A204.1 (cell line): ENCODE measurements at regions not wholly inside any gene's neighbourhood (a gene's known extent, or its start where the extent isn't known, plus 50 kb on each side); places are given as distances from the start of the nearest gene placed in this dataset.

Source experiments
- FAIRE-seq: peaks from 2 replicates; lab custom pipeline; 2012; peaks lifted over from hg19 to GRCh38; lab: Jason Lieb, UNC

DNA sequence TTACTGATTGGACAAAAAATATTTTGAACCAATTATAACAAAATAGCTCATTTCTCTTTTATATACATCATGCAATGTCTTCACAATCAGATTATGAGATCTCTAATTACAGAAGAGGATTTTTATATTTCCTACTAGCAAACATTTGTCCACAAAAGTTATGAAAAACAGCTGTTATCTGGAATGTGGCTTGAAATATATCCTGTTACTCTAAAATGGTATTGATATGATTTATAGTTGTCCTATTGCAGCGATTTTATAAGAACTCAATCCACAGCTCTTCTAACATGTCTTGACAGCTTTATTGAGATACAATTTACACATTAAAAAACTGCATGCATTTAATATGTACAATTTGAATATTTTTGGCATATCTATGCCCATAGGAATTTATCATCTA, 779.9 kb upstream of the ACO1 start:
- no peak for FAIRE-seq

DNA sequence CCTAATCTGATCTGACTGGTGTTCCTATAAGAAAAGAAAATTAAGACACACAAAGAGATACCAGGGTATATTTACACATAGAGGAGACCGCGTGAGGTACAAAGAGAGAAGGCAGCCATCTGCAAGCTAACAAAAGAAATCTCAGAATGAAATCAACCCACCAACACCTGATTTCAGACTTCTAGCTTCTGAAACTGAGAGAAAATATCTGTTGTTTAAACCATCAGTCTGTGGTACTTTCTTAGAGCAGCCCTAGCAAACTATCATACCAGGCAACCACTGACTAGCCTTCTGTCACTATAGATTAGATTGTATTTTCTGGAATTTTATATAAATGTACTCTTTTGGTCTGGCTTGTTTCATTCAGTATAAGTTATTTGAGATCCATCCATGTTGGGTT, 779.3 kb upstream of the ACO1 start:
- FAIRE-seq, result no peak

DNA sequence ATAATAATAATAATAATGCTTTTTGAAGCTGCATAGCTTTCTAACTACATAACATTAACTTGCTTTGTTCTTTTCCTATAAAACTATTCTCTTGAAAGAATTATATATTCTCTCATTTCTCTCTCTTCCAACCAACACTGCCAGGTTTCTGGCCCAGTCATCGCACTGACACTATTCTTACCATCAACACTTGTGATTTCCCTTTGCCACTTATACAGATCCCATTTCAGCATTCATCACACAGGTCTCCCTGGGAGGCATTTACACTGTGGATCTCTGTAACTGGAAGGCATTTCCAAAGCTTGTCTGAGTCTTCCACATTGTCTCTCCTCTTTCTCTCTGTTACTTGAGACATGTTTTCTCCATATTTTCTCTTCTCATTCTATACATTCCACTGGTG, 777.8 kb upstream of the ACO1 start:
- FAIRE-seq, result no peak

DNA sequence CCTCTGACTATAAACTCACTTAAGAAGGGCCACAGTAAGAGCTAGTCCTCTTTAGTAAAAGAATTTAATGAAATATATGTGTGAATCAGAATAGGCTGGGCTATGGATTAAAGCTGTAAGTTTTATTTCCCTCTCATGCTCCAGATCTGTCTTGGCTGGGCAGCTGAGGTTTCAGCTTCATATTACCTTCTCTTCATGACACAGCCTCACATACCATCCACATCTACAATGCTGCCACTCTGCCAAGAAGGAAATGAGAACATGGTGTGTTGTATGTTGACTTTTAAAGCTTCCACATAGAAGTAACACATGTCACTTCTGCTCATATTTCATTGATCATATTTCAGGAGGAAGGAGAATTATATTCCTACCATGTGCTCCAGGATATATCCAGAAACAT, 776.0 kb upstream of the ACO1 start:
- FAIRE-seq, result no peak

DNA sequence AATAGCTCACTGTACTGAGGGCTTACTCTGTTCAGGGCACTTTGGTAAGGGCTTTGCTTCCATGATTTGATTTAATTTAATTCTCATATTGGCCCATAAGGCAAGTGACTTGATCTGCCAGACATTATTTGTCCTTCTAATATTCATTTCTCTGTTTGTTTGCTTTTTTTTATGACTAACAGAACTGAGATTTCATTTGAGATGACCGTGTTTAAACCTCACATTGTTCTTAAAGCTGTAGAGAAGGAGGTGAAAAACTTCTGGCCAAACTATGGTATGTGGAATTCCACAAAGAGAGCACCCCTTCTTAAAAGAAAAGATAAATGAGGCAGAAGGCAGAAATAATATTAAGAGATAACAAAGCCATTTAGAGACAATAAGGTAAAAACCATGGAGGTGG, 775.6 kb upstream of the ACO1 start:
- no peak for FAIRE-seq

DNA sequence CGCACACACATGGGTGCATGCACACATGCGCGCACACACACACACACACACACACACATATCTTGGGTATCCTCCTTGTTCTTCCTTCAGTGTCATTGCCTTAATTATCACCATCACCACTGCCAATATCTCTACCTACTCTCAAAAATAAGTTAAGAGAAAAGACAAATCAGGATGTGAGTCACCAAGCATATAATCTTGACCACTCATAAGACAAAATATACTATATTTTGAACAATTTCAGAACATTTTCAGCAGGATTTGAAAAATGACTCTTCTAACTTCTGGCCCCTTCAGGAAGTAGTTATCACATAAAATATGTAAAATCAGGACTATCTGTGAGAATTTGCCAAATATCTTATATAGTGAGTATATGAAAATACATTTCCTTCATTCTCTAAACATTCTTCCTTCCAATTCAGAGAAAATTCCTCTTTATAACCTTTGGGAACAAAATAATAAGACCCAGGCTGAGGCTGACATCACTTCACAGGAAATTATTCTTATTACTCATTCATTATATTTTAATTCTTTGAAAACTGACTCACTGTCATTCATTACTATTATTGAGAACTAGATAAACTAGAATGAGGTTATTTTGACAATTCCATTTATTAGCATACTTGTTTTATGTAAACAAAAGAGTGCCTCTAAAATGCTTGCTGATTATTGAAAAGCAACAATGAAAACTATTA, 772.0 kb upstream of the ACO1 start:
- no peak for FAIRE-seq

DNA sequence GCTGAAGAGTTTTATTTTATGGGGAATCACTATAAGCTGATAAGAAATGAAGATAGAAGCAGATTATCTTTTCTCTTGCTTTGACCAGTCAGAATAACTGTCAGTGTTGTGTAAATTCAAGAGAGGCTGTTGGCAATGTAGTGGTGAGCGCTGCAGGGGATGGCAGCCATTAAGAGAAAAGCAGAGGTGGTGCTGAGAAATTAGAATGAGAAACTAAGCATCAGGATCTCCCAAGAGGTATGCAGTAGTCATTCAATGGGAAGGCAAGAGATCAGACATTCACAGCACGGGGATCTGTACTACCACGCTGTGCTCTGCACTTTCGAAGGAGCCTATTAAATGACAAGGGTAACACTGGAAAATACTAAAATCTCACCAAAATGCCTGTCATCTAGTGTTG, 768.5 kb upstream of the ACO1 start:
- FAIRE-seq, result no peak

DNA sequence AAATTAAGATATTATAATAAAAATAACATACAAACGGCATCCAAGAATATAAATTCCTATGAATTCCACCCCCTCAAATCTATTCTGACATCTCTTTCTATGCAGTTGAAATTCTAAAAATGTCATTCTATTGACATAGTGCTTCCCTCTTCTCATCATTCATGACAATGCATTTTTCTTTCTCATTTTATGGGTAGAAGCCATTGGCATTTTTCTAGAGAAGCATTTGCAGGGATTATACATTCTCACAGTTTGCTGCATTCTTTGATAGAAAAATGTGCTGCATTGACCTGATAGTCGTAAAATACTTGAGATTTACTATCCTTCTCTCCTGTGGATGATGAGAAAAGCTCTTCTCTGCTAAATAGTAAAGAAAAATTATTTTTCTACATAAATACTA, 760.9 kb upstream of the ACO1 start:
- no peak for FAIRE-seq

DNA sequence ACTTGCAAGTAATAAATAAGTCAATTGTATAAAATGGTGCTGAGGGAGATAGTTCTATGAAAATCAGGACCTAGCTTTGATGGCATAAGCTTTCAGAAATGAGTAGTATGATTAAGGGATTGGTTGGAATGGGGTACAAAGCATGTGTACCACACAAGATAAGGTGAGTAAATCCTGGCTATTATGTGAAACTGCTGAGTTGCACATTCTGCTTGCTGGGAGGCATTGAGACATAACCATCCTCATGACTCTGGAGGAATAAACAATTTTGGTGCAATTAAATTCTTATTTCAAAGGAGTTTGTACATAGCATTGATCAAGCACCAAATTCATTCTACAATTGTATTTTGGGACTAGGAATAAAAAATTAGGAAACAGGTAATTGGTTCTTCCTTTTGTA, 755.2 kb upstream of the ACO1 start:
- no peak for FAIRE-seq

DNA sequence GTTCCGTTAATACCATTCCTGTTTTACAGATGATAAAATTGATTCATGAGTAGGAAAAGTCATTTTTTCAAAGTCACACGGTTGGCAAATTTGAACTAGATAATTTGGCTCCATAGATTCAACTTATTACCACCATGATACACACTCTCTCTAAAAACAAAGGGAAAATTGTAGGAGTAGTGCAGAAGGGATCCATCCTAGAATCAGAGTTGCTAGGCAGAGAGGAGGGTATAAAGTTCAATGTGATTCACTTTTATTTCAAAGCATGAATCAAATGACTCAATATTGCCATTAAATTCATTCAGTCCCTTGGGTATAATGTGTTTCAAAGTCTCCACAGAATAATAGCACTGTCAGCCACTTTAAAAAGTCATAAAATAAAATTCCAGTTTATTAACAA, 747.2 kb upstream of the ACO1 start:
- no peak for FAIRE-seq

DNA sequence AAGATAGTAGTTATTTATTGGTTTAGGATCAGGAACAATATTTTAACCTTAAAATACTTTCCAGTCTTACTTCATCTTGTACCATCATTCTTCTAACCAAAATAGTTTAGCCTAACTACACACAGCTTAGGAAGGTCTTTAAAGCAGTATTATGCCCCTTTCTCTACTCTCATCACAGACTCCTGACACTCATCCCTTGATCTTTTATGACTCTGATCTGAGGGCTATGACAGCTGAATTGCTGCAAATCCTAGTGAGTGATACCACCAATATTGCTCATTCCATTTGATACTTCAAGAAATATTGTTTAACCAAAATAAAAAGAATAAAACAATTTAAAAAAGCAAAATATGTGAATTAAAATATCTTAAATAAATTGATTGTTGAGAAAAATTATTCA, 746.6 kb upstream of the ACO1 start:
- FAIRE-seq, result no peak

DNA sequence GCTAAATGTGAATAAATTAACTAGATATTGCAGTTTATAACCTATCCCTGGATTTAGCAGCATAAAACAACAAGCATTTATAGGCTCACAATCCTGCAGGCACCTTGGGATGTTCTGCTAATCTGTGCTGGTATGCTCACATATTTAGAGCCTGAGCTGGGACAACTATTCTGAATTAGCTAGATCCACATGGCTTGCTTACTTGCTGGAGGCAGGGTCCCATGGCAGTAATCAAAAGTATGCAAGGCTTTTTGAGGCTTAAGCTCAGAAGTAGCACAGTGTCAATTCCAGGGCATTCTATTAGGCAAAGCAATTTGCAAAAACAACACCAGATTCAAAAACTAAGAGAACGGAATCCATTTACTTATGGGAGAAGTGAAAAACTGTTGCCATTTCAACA, 745.0 kb upstream of the ACO1 start:
- FAIRE-seq, result no peak

DNA sequence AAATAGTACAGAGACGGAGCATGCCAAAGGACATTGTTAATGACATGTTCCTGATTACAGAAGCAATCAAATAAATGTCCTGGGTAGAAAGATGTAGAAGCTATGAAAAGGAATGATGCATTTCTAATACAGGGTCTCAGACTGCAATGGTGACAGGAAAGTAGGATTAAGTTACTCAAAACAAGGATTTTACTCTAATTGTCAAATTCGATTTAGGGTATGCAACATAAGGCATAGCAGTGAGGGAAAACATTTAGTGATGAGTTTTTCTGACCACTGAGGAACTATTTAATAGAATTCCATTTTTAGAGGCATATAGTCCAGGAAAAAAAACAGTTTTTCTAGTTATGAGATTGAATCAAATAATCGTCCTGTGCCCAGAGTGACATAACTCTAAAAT, 715.1 kb upstream of the ACO1 start:
- no peak for FAIRE-seq

DNA sequence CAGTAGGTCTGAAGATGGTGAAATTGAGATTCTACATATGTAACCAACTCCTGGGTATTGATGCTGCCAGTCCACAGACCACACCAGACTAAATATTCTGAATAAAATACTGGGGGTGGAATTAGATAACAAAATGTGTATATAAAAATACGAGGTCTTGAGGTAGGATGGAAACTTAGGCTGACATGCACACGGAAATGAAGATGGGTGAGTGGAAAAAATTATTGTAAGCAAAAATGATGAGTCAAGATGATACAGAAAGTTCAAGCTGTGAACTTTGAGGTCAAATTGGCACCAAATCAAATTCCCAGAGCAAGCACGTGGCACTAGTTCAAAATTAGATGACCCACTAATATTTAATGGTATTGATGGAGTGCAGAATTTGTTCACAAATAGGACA, 713.4 kb upstream of the ACO1 start:
- FAIRE-seq, result no peak

DNA sequence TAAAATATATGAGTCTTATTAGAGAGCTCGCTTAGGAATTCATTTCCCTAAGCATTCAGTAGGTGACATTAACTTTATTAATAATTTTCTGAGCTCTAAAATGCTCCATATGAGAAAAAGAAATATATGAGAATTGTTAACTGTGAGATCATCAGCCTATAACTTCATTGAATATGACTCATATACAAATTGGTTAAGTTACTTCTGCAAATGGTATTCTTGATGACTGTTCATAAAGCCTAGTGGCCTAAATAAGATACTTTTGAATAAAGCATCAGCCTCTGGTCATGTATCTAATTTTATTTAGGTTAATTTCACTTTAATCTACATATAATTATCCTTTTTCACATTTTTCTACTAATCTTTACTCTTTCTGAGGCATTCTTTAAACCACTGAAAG, 710.2 kb upstream of the ACO1 start:
- no peak for FAIRE-seq

DNA sequence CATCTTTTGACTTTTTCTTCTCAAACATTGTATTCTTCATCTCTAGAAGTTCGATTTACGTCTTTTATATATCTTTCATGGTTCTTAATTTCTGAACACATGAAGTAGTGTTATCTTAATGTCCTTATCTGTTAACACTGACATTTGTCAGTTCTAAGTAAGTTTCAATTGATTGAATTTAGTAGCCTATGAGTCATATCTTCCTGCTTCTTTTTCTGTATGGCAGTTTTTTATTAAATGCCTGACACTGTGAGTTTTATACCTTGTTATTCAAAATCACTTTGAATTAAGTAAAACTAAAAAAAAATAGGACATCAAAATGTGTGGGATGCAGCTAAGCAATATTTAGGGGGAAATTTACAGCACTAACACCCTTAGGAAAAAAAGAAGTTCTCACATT, 707.0 kb upstream of the ACO1 start:
- FAIRE-seq, result no peak

DNA sequence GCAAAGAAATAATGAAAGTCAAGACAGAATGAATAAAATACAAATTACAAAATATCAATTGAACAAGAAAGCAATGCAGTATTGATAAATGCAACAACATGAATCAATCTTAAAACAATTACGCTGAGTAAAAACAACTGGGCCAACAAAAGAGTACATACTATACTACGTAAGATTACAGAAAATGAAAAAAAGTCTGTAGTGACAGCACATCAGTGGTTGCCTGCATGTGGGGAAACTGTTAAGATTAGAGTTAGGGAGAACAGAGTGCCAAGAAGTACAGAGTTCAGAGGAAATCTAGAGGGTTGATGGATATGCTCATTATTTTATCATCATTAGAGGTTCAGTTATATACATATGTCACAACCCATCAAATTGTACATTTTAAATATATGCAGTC, 706.6 kb upstream of the ACO1 start:
- FAIRE-seq, result no peak

DNA sequence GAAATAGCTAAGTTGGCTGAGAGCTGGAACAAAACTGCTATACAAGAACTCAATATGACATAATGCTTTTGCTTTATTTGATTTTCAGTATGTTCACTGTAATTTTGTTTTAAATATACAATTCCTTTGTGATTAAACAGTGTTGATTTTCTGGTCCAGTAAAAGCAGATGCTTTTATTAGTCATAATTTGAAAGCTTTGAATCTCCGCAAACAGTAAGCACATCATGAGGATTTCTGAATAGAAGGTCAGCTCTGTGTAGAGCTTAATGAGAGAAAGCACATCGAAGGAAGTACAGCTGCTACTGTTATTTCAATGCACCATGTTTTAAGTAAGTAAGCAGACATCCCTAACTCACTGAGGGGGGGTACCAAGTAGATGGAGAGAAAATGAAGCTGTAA, 701.3 kb upstream of the ACO1 start:
- no peak for FAIRE-seq

DNA sequence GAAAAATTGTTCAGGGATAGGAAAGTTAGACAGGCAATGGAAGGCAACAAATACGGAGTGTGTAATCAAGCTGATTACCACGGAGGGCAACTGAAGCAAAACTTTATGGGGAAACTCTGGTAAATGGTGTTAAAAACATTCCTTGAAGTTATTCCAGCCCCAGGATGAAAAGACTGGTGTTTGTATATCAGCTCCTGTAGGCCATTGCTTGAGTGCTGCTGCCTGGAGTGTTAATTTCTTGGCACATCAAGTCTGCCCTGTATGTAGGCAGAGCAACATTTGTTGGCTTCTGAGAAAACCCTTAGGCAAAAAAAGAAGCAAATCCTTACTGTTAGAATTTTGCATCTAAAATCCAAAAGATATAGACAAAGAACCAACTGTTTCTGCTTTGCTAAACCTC, 686.5 kb upstream of the ACO1 start:
- FAIRE-seq, result no peak

DNA sequence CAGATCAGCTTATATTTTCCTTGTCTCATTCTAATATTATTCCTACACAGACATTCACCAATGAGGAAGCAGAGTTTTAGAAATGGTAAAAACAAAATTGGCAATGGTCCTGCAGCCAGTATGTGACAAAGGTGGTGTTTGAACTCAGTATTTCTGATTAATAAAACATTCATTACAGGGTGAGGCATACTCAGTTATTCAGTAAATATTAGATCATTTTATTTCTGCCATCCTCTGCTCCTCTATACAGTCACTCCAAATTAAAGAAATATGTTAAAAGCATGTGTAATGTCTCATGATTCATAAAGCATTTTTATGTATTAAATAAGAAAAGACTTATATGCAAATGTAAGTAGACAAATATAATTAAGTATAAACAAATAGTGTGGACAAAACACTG, 684.6 kb upstream of the ACO1 start:
- FAIRE-seq, result no peak

DNA sequence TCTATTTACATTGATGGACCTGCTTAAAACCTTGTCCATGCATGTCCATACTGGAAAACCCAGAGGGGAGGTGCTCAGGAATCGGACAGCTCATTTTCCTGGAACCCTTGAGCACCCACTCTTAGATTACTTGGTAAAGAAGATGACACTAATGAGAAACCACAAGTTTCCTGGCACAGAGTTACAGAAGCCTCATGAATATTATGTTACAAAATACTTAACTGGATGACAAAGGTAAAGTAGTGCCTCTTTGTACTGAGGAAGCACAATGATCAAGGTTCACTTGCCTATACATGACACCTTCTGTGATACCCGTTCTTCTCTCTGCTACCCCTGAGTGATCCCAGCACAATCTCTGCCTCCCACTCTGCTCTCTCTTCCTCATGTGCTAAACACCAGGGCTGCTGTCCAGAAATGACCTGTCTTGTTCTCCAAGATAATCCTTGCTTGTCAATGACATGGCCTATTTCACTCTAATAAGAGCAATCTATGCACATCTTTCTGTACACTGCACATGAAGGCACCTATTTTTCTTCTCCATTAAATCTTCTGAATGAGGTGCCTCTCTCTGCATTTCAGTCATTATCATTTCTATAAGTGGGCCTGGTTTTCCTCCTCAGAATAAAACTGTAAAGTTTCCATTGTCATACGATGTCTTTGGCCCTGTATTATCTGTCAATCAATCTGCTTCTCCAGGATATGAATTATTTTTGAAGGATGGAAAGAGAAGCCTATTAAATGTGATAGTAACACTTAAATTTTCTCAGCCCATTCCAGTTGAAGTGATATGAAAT, 684.0 kb upstream of the ACO1 start:
- no peak for FAIRE-seq

DNA sequence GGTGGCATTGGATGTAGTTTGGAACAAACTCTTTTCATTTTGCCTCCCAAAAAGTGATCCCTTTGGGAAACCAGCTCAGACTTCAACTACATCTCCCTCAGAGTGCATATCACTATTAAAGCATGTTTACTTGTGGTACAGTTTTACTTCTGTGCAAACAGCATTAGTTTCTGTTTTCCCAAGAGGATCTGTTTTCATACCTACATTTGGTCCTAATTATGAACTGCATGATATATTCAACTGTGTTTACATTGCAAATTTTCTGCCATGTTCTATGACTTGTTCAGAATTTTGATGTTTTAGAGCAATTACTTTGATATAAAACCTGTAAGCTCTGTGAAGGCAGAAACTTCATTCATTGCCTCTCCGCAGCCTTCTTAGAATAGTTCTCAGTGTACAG, 681.5 kb upstream of the ACO1 start:
- FAIRE-seq, result no peak

DNA sequence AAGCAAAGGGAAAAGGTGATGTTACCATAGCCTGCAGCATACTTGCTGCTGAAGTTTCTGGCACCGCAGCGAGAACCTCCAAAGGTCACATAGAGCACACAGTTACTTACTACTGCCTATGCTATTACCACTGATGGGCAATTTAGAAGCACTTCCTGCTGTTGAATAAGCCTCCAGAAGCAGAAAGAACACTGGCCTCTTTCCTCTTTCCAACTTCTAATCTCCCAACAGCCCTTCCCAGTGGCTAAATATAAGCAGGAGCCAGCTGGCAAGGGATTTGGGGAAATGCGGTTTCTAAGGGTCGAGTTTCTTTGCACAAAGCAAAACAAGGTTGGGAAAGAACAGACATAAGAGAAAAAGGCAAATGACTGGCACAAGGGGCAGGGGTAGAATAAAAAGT, 669.2 kb upstream of the ACO1 start:
- FAIRE-seq, result no peak

DNA sequence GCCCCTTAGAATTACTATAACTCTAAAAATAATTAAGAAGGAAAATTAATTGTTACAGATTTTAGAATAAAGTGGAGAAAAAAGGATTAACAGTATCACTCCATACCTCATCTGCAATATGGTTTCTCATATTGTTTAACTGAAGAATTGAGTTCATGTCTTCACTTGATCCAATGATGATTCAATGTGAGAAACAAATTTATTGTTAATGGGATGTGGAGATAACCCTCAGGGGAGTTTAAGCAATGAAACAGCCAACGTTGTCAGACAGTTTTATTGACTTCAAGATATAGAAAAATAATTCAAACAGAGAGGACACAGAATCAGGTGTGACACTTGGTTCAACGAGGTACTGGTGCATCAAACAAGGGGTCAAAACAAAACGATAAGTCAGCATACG, 665.2 kb upstream of the ACO1 start:
- no peak for FAIRE-seq
